HepG2 (cell line): ENCODE measurements at regions not wholly inside any gene's neighbourhood (a gene's known extent, or its start where the extent isn't known, plus 50 kb on each side); places are given as distances from the start of the nearest gene placed in this dataset.

Experiments
- ATAC-seq: fragments of 200-7000 bp; cut with Tn5 transposase; 3 replicates; pipeline ENCODE4 v1.9.1; 2020; ENCODE audit warnings: mild to moderate bottlenecking, moderate library complexity
- BruUV-seq: library from RNA; stranded (reverse); fragments of 400-500 nt; replicated peaks from 2 replicates; lab custom pipeline; 2021; lab: Mats Ljungman, UMichigan
- CTCF ChIA-PET: fragments of 300-600 bp; formaldehyde crosslinking; extraction: SDS; loops from one replicate; lab custom pipeline; 2021; ENCODE audit warnings: low total read pairs, inconsistent platforms, low intra/inter-chr PET ratio; lab: Yijun Ruan, JAX
- POLR2A ChIA-PET: fragments of 350-600 bp; sonication (Branson Sonifier 250); formaldehyde crosslinking; loops from one replicate; lab custom pipeline; 2020; ENCODE audit warnings: antibody characterized with exemption, inconsistent platforms; lab: Yijun Ruan, JAX
- DNase-seq: peaks from one replicate; pipeline ENCODE4 v3.0.0-alpha.2; 2015; ENCODE audit warnings: low spot score
- FAIRE-seq: peaks from 3 replicates; lab custom pipeline; 2011; peaks lifted over from hg19 to GRCh38; lab: Jason Lieb, UNC
- H2AFZ ChIP-seq: one replicate; pipeline ENCODE4 v1.6.1; 2011; ENCODE audit warnings: low read length, inconsistent platforms
- H3K27ac ChIP-seq: fragments of 300-600 bp; 3 replicates; pipeline ENCODE4 v1.8.0; 2011; ENCODE audit warnings: mixed run types, mild to moderate bottlenecking, mixed read lengths, low read length, inconsistent platforms; ENCODE audit not compliant: insufficient read depth; ENCODE audit errors: extremely low read length
- H3K27me3 ChIP-seq, 2 experiments: fragments of 200-600 bp in 1 of 2; 2 replicates in 1 of 2; 3 replicates in 1 of 2; pipeline versions ENCODE4 v1.6.0 to v1.8.0; 2011; ENCODE audit warnings: low read length in 2 of 2, mild to moderate bottlenecking in 2 of 2, moderate library complexity in 2 of 2, inconsistent platforms in 1 of 2; ENCODE audit not compliant: insufficient read depth in 2 of 2, control insufficient read depth in 1 of 2
- H3K36me3 ChIP-seq, 2 experiments: fragments of 200-600 bp in 1 of 2; replicated peaks in 1 of 2; 2 replicates in 1 of 2; 3 replicates in 1 of 2; pipeline versions ENCODE4 v1.5.1 to v1.8.0; 2011; ENCODE audit warnings: low read length in 2 of 2, inconsistent platforms in 1 of 2; ENCODE audit not compliant: insufficient read depth in 2 of 2, control insufficient read depth in 1 of 2
- H3K4me1 ChIP-seq: 2 replicates; pipeline ENCODE4 v1.5.1; 2012; ENCODE audit warnings: low read length, inconsistent platforms; ENCODE audit not compliant: insufficient read depth
- H3K4me2 ChIP-seq: 2 replicates; pipeline ENCODE4 v1.6.0; 2011; ENCODE audit warnings: low read depth, low read length, inconsistent platforms
- H3K4me3 ChIP-seq, 3 experiments: fragments of 200-600 bp in 1 of 3; sonication (generic), shearing (Covaris generic) in 1 of 3; replicated peaks in 1 of 3; 2 replicates each; pipeline ENCODE4 v1.5.1; 2011 to 2016; ENCODE audit warnings: low read length in 3 of 3, inconsistent platforms in 2 of 3, low read depth in 2 of 3, mild to moderate bottlenecking in 2 of 3, control low read depth in 1 of 3, mixed read lengths in 1 of 3; ENCODE audit not compliant: insufficient read depth in 1 of 3
- H3K79me2 ChIP-seq: one replicate; pipeline ENCODE4 v1.6.1; 2011; ENCODE audit warnings: low read length, inconsistent platforms; ENCODE audit not compliant: insufficient read depth
- H3K9ac ChIP-seq: 2 replicates; pipeline ENCODE4 v1.6.0; 2011; ENCODE audit warnings: mild to moderate bottlenecking, low read depth, low read length, inconsistent platforms; ENCODE audit not compliant: insufficient read depth
- H3K9me3 ChIP-seq: 2 replicates; pipeline ENCODE4 v1.5.1; 2012; ENCODE audit warnings: mild to moderate bottlenecking, low read length
- H4K20me1 ChIP-seq: 2 replicates; pipeline ENCODE4 v1.6.0; 2011; ENCODE audit warnings: inconsistent platforms, mild to moderate bottlenecking, low read length, moderate library complexity; ENCODE audit not compliant: insufficient read depth
- CHD4 ChIP-seq: fragments of 200-600 bp; sonication (generic); IDR thresholded peaks from 2 replicates; pipeline ENCODE4 v1.7.0; 2017; ENCODE audit warnings: mild to moderate bottlenecking, low read length, borderline replicate concordance
- KLF9 ChIP-seq: IDR thresholded peaks from 2 replicates; pipeline ENCODE4 v1.6.1; 2016; ENCODE audit warnings: low read depth
- RBM22 ChIP-seq: fragments of 200-400 bp; formaldehyde crosslinking; optimal IDR thresholded peaks from 2 replicates; pipeline ENCODE3; 2017; ENCODE audit warnings: mild to moderate bottlenecking, low read length, moderate library complexity
- SMAD9 ChIP-seq: sonication (generic); formaldehyde crosslinking; IDR thresholded peaks from 2 replicates; pipeline ENCODE4 v1.5.1; 2020; ENCODE audit warnings: mild to moderate bottlenecking, missing genetic modification reagents
- SOX6 ChIP-seq, 2 experiments: fragments of 450-650 bp in 1 of 2; sonication (generic) in 1 of 2; formaldehyde crosslinking in 1 of 2; IDR thresholded peaks; 2 replicates each; pipeline versions ENCODE4 v1.4.0 to v1.6.1; 2017 to 2020; ENCODE audit warnings: antibody characterized with exemption in 1 of 2, mild to moderate bottlenecking in 1 of 2, missing genetic modification reagents in 1 of 2
- ZNF143 ChIP-seq: sonication (generic); formaldehyde crosslinking; IDR thresholded peaks from 2 replicates; pipeline ENCODE4 v1.4.0; 2020; ENCODE audit warnings: missing genetic modification reagents
- ZNF343 ChIP-seq: sonication (generic); formaldehyde crosslinking; IDR thresholded peaks from 2 replicates; pipeline ENCODE4 v1.4.0; 2020; ENCODE audit warnings: mild to moderate bottlenecking, missing genetic modification reagents
- ZNF383 ChIP-seq: sonication (generic); formaldehyde crosslinking; IDR thresholded peaks from 2 replicates; pipeline ENCODE4 v1.4.0; 2020; ENCODE audit warnings: missing genetic modification reagents, mild to moderate bottlenecking, borderline replicate concordance
- ZNF432 ChIP-seq: sonication (generic); formaldehyde crosslinking; IDR thresholded peaks from 2 replicates; pipeline ENCODE4 v1.5.0; 2020; ENCODE audit warnings: missing genetic modification reagents, mild to moderate bottlenecking, borderline replicate concordance
- ZNF564 ChIP-seq: sonication (generic); formaldehyde crosslinking; IDR thresholded peaks from 2 replicates; pipeline ENCODE4 v1.8.1; 2023; ENCODE audit warnings: mild to moderate bottlenecking, missing genetic modification reagents
- WGBS: methylation state at CpG from one replicate; pipeline ENCODE4 v1.1.6; 2017; ENCODE audit warnings: low lambda C conversion rate; 5-methylcytosine and 5-hydroxymethylcytosine counted together
- in situ Hi-C: cut with HindIII; loops from 2 replicates; pipeline ENCODE4 v1.10.0; 2017; ENCODE audit warnings: low pct_unique_long_range_greater_than_20kb; ENCODE audit not compliant: extremely low pct_ligation_motif_present
- intact Hi-C: fragments of 100-400 bp; cut with micrococcal nuclease; formaldehyde crosslinking; loops from one replicate; pipeline ENCODE4 v1.10.0; 2022; ENCODE audit not compliant: unreplicated experiment
- TF ChIP-seq, protein P1 (sequence below): sonication (generic); formaldehyde crosslinking; conservative IDR thresholded peaks from 2 replicates; pipeline ENCODE4 v1.8.1; 2023; ENCODE audit warnings: missing genetic modification reagents
- TF ChIP-seq, protein P2 (sequence below): sonication (generic); formaldehyde crosslinking; IDR thresholded peaks from 2 replicates; pipeline ENCODE4 v1.5.1; 2020; ENCODE audit warnings: mild to moderate bottlenecking, missing genetic modification reagents, moderate library complexity
- TF ChIP-seq, protein P3 (sequence below): sonication (generic); formaldehyde crosslinking; IDR thresholded peaks from 2 replicates; pipeline ENCODE4 v1.9.0; 2021; ENCODE audit warnings: missing genetic modification reagents, mild to moderate bottlenecking, borderline replicate concordance
- TF ChIP-seq, protein P4 (sequence below): sonication (generic); formaldehyde crosslinking; conservative IDR thresholded peaks from 2 replicates; pipeline ENCODE4 v1.8.0; 2022; ENCODE audit warnings: missing genetic modification reagents

DNA sequence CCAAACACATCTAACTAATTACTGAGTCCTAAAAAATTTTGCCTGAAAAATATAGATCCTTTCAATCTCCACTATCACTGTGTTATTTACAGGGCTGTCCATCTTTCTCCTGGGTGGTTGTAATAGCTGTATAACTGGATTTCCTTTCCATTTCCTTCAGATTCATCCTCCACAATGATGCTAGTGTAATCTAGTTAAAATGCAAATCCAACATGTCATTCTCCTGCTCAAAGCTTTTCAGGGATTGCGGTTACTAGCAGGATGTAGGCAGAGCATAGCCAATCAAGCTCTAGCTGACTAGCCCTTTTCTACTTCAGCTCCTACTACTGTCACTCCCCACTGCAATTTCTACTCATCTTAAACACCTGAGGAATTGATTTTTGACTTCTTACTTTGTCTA lies 283.0 kb downstream of the RAB38 start:
- Histone ChIP-seq H3K79me2 (no peaks in the 10 kb centered on the region), H3K9ac (no peak overlapping the region), H3K4me1 (0 out of 2 replicates have a peak, but pooled peaks cover 8% of the 10 kb centered on the region), H4K20me1 (no peaks in the 10 kb centered on the region), H3K4me3 (no peak overlapping the region), H3K9me3 (no peaks in the 10 kb centered on the region), H3K27ac (no peak overlapping the region), H3K36me3 (no peaks in the 10 kb centered on the region), H3K27me3 (no peaks in the 10 kb centered on the region), H3K4me2 (no peak overlapping the region), H2AFZ (no peak overlapping the region)
- no peak for FAIRE-seq
- CTCF ChIA-PET: no interaction called here
- TF ChIP-seq SMAD9 (CRISPR knock-in tag): no peak
- TF ChIP-seq RBM22: no peak
- TF ChIP-seq CHD4: no peak
- no peak for TF ChIP-seq SOX6 (IDR thresholded peaks at IDR 0.05)
- TF ChIP-seq SOX6 (CRISPR knock-in tag; IDR thresholded peaks at IDR 0.05): no peak
- TF ChIP-seq, protein P1, sequence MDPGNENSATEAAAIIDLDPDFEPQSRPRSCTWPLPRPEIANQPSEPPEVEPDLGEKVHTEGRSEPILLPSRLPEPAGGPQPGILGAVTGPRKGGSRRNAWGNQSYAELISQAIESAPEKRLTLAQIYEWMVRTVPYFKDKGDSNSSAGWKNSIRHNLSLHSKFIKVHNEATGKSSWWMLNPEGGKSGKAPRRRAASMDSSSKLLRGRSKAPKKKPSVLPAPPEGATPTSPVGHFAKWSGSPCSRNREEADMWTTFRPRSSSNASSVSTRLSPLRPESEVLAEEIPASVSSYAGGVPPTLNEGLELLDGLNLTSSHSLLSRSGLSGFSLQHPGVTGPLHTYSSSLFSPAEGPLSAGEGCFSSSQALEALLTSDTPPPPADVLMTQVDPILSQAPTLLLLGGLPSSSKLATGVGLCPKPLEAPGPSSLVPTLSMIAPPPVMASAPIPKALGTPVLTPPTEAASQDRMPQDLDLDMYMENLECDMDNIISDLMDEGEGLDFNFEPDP (CRISPR knock-in tag): no peak
- no peak for TF ChIP-seq KLF9 (CRISPR knock-in tag)
- no peak for TF ChIP-seq ZNF432 (CRISPR knock-in tag)
- TF ChIP-seq, protein P2, sequence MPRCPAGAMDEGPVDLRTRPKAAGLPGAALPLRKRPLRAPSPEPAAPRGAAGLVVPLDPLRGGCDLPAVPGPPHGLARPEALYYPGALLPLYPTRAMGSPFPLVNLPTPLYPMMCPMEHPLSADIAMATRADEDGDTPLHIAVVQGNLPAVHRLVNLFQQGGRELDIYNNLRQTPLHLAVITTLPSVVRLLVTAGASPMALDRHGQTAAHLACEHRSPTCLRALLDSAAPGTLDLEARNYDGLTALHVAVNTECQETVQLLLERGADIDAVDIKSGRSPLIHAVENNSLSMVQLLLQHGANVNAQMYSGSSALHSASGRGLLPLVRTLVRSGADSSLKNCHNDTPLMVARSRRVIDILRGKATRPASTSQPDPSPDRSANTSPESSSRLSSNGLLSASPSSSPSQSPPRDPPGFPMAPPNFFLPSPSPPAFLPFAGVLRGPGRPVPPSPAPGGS (CRISPR knock-in tag): no peak
- no peak for TF ChIP-seq ZNF383 (CRISPR knock-in tag)
- TF ChIP-seq, protein P3, sequence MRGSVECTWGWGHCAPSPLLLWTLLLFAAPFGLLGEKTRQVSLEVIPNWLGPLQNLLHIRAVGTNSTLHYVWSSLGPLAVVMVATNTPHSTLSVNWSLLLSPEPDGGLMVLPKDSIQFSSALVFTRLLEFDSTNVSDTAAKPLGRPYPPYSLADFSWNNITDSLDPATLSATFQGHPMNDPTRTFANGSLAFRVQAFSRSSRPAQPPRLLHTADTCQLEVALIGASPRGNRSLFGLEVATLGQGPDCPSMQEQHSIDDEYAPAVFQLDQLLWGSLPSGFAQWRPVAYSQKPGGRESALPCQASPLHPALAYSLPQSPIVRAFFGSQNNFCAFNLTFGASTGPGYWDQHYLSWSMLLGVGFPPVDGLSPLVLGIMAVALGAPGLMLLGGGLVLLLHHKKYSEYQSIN (CRISPR knock-in tag): no peak
- TF ChIP-seq, protein P4, sequence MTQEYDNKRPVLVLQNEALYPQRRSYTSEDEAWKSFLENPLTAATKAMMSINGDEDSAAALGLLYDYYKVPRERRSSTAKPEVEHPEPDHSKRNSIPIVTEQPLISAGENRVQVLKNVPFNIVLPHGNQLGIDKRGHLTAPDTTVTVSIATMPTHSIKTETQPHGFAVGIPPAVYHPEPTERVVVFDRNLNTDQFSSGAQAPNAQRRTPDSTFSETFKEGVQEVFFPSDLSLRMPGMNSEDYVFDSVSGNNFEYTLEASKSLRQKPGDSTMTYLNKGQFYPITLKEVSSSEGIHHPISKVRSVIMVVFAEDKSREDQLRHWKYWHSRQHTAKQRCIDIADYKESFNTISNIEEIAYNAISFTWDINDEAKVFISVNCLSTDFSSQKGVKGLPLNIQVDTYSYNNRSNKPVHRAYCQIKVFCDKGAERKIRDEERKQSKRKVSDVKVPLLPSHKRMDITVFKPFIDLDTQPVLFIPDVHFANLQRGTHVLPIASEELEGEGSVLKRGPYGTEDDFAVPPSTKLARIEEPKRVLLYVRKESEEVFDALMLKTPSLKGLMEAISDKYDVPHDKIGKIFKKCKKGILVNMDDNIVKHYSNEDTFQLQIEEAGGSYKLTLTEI: no peak
- TF ChIP-seq ZNF564 (CRISPR knock-in tag): no peak
- no peak for TF ChIP-seq ZNF143 (CRISPR knock-in tag)
- no peak for TF ChIP-seq ZNF343 (CRISPR knock-in tag)
- intact Hi-C loops: no loop called here
- POLR2A ChIA-PET: no interaction called here
- in situ Hi-C loops: no loop called here
- ATAC-seq: no peak
- DNase-seq: no peak
- 55% methylated on average over 1 of the region's 1 CpG for WGBS
- BruUV-seq: no TSS peak
